AG10803 (cell line): ENCODE measurements at regions not wholly inside any gene's neighbourhood (a gene's known extent, or its start where the extent isn't known, plus 50 kb on each side); places are given as distances from the start of the nearest gene placed in this dataset.
A peak's percentile ranks its signal among the peaks of the same experiment; 100 is the strongest.

Experiments used
- DNase-seq: peaks from one replicate; pipeline ENCODE4 v3.0.0; 2010; ENCODE audit warnings: low read depth
- H3K4me3 ChIP-seq: 2 replicates; pipeline ENCODE4 v1.5.1; 2011; ENCODE audit warnings: mild to moderate bottlenecking, low read length, control low read depth
- TF ChIP-seq, protein P1 (sequence below): conservative IDR thresholded peaks from 2 replicates; pipeline ENCODE4 v1.5.1; 2011; ENCODE audit warnings: mild to moderate bottlenecking, low read length, control low read depth, inconsistent platforms

DNA sequence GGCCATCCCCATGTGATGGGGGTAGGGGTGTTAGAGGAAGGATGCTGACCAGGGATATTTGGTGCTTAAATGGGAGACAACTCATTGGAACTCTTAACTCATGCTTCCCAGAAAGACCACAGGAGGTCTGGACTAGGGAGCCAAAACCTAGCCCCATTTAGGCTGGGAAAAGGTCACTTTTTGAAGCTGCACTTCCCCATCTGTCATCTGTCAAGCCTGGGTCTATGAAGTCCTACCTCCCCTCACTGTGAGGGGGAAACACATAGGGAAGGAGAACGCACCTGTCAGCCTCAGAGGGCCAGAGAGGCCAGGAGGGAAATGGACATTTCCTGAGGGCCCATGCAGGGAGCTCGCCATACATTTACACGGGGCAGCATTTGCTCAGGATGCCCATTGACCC lies 321.0 kb downstream of the BCL11B start:
- DNase-seq, result no peak
- no peak overlapping the region for H3K4me3 ChIP-seq
- TF ChIP-seq, protein P1, sequence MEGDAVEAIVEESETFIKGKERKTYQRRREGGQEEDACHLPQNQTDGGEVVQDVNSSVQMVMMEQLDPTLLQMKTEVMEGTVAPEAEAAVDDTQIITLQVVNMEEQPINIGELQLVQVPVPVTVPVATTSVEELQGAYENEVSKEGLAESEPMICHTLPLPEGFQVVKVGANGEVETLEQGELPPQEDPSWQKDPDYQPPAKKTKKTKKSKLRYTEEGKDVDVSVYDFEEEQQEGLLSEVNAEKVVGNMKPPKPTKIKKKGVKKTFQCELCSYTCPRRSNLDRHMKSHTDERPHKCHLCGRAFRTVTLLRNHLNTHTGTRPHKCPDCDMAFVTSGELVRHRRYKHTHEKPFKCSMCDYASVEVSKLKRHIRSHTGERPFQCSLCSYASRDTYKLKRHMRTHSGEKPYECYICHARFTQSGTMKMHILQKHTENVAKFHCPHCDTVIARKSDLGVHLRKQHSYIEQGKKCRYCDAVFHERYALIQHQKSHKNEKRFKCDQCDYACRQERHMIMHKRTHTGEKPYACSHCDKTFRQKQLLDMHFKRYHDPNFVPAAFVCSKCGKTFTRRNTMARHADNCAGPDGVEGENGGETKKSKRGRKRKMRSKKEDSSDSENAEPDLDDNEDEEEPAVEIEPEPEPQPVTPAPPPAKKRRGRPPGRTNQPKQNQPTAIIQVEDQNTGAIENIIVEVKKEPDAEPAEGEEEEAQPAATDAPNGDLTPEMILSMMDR, result no peak

DNA sequence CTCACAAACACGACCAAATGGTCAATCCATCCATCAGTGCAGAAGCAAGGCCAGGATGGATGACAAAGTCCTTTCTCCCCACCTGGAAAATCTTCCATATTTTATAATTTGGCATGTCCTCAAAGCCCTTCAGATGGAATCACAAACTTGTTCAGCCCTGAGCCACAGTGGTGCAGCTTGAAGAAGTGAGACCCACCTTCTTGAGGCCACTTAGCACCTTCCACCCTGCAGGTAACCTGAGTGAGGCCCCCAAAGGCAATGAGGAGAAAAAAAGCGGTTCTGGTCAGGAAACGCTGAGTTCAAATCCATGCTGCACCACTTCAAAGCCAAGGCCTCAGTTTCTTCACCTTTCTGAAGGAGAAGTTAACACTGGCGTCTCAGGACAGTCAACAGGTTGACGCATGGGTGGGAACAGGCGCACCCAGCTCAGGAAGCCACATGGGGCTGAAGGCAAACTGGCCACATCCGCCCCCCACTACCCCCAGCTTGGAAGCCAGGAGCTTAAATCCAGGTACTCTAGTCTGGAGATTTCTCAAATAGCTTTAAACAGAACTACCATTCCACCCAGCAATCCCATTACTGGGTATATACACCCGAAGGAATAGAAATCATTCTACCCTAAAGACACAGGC lies 320.4 kb downstream of the BCL11B start:
- no peak for DNase-seq
- TF ChIP-seq, protein P1, result no peak
- no peak overlapping the region for H3K4me3 ChIP-seq

DNA sequence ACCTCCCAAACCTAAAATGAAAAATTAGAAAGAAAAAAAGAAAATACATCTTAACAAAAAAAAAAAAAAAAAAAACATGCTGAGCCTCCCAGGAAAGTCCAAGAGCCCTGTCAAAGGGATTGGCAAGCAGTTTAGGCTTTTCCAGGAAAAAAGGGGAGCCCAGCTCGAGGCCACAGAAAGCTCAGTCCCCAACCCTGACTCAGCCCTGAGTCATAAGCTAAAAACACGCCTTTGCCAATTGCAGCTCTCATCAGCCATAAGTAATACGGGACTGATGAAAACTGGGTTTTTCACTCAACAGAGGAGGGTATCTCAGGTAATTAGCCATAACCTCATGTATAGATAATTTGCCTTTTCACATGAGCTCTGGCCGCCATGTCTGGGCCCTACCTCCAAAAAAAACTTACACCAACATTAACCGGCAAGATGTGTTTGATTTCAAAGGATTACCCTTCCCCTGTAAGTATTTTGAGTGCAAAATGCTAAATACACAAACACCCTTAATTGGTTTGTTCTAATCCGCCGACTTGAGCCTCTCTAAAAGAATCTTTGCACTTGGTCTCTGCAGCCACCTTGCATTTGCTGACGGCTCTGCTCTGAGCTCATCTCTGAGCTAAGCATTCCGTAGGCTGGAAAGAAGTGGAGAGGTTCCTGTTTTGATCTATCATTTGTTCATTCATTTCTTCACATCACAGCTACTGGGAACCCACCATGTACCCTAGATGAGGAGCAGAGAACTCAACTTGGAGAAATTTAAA lies 319.2 kb downstream of the BCL11B start:
- DNase-seq, result peak; percentile 74

DNA sequence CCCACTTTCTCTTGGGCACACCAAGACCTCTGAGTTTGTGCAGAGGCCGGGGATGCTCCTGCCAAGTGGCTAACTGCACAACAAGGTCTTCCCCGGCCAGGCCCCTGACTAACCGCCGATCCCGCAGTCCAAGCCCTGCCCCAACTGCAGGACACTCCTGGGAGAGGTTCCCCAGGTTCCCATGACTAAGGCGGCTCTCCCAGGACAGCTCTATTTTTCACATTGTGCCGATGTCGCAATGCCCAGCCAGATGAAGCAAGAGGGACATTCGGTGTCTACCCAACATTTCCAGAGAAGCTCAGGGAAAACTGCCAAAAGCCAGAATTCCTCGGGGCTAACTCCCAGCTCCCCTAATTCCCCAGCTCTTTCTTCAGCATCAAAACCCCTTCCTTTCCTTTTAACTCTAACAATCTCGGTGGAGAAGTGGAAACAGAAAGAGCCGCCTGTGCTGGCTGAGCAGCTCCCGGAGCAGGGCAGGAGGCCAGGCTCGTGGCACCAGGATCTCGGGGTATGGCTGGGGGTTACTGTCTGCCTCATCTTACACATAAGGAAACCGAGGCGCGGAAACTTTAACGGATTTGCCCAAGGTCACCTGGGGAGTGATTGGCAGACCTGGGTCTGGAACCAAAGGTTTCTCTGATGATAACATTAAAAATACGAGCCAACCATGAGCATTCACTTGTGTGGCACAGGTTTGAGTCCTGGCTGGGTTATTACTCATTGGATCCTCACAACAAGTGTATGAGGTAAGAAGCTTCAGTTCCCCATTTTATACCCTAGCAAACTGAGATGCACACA lies 318.2 kb downstream of the BCL11B start:
- peak; percentile 86 for DNase-seq
- H3K4me3 ChIP-seq, result peak overlapping the region; percentile 15; the same call in 1 of the 2 replicates
- TF ChIP-seq, protein P1, result no peak

More for the DNA sequence above, 319.2 kb downstream of the BCL11B start:
- no peak overlapping the region for H3K4me3 ChIP-seq
- TF ChIP-seq, protein P1, result no peak

DNA sequence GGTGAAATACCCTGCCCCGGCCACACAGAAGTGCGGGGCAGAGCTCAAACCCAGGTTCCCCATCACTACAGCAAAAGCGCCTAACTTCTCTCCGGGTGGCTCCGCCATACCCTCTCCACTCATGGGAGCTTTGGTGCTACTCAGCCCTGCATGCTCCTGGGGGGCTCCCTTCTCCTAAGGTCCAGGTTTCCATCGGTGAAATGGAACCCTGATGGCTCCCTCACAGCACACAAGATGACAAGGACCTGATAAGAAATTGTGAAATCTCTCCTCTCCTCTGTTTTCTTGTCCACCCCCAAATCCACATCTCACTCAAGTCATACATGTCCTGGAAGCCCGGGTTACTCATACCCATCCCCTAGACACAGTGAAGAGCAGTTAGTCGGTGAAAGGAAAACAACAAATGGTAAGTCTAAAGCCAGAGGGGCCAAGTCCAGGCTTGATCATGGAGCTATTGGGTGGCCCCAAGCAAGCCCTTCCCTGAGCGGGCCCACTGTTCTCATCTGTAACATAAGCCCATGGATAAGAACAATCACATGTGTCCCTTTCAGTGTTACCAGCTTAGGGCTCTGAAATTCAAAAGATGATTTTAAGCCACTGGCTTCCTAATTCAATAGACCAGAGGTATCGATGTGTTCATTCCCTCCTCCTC lies 317.5 kb downstream of the BCL11B start:
- no peak for DNase-seq
- H3K4me3 ChIP-seq, result no peak overlapping the region
- TF ChIP-seq, protein P1, result no peak

DNA sequence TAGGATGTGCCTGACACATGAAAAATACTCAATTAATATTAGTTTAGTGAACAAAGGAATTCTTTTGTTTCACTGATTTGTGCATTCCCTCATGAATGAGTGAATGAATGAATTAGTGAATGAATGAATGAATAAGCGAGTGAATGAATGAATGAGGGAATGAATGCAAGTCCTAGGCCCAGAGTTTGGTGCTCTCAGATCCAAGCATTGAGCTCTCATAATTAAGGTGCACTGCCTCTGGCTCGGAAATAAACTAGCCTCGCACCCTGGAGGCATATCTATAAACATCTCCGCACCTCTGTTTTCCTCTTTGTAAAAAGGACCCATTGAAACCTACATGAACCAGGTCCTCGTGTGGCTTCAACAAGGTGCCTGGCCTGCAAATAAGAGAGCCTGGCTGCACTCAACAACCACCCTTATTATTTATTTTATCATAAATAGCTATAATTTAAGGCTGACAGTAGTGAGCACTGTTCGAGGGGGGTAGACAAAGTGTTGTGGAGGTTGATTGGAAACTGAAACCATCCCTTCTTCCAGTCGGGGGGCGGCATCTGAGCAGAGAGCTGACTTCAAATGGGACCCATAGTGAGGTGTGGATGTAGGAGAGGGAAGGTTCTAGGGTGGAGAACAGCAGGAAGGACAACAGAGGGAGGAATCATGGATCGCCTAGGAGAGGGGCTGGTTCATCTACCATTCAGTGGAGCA lies 316.8 kb downstream of the BCL11B start:
- TF ChIP-seq, protein P1, result no peak

More for the DNA sequence above, 316.8 kb downstream of the BCL11B start:
- H3K4me3 ChIP-seq, result no peak overlapping the region
- DNase-seq, result no peak
